ENCODE measurements at regions not wholly inside any gene's neighbourhood (a gene's known extent, or its start where the extent isn't known, plus 50 kb on each side); places are given as distances from the start of the nearest gene placed in this dataset.
A peak's percentile ranks its signal among the peaks of the same experiment; 100 is the strongest.

- H3K27me3 ChIP-seq (ENCODE audit: control insufficient read depth in 1 of 2, insufficient read depth in 2 of 2, low read length in 2 of 2), result no peaks in the 10 kb centered on the region
- H3K9me3 ChIP-seq (ENCODE audit: control insufficient read depth in 1 of 2, insufficient read depth in 1 of 2, low read length in 2 of 2), result no peaks in the 10 kb centered on the region
- Mint-ChIP-seq H3K4me1 (ENCODE audit: low read depth) (peaks cover 90% of the 10 kb centered on the region), H3K9me3 (peaks cover 4% of the 10 kb centered on the region), H3K4me3 (peak overlapping the region; percentile 83), H3K36me3 (ENCODE audit: low read depth) (no peaks in the 10 kb centered on the region), H3K27ac (peak overlapping the region; percentile 95), H3K27me3 (no peaks in the 10 kb centered on the region)
- peaks cover 72% of the 10 kb centered on the region for H3K4me1 ChIP-seq (ENCODE audit: insufficient read depth, low read length)
- H3K27ac ChIP-seq (ENCODE audit: low read depth in 1 of 2, low read length in 2 of 2), result peak overlapping the region; percentile 62 to 80
- ChIA-PET POLR2A (interaction anchor here (0.6 to 2.5 kb wide), 27 partner anchors 8 to 1810 kb away, joined by 3 to 21 read pairs (median 4); partner anchors contain the start of genes ATP5F1C, KIN and SFMBT2), CTCF (interaction anchor here (1.0 to 2.2 kb wide), 3 partner anchors 41 to 203 kb away, joined by 3 to 7 read pairs (median 3); no protein-coding TSS in a partner anchor)
- no peaks in the 10 kb centered on the region for H3K36me3 ChIP-seq (ENCODE audit: insufficient read depth, low read length)
- DNase-seq (peak; percentile 38 to 88 (median 62)), ATAC-seq (ENCODE audit: poor library complexity) (peak; percentile 83)
- peak overlapping the region; percentile 46 for H3K4me3 ChIP-seq (ENCODE audit: low read length)
- intact Hi-C loops (cut with DNase I, micrococcal nuclease), result loop anchor here (5.0 kb wide), 2 partner anchors 38 to 77 kb away; no protein-coding TSS in a partner anchor
- no peak for TF ChIP-seq CTCF (IDR thresholded peaks at IDR 0.05)
These were observed 73.8 kb upstream of the SFMBT2 start for GRCh38 chr10:7484456-7485243.

- H3K27me3 Mint-ChIP-seq, result no peaks in the 10 kb centered on the region
- Histone ChIP-seq H3K36me3 (ENCODE audit: insufficient read depth, low read length) (no peaks in the 10 kb centered on the region), H3K9me3 (ENCODE audit: control insufficient read depth in 1 of 2, insufficient read depth in 1 of 2, low read length in 2 of 2) (no peaks in the 10 kb centered on the region), H3K4me3 (ENCODE audit: low read length) (no peak overlapping the region), H3K27ac (ENCODE audit: low read depth in 1 of 2, low read length in 2 of 2) (peak overlapping the region; percentile 73 to 80), H3K4me1 (ENCODE audit: insufficient read depth, low read length) (peaks cover 74% of the 10 kb centered on the region), H3K27me3 (ENCODE audit: control insufficient read depth in 1 of 2, insufficient read depth in 2 of 2, low read length in 2 of 2) (no peaks in the 10 kb centered on the region)
- peaks cover 4% of the 10 kb centered on the region for H3K9me3 Mint-ChIP-seq
- H3K27ac Mint-ChIP-seq, result peak overlapping the region; percentile 95
- ATAC-seq (ENCODE audit: poor library complexity) (peak; percentile 30), DNase-seq (peak in 3 of 14 experiments; percentile 18 to 52 (median 35))
- peak overlapping the region; percentile 66 for H3K4me3 Mint-ChIP-seq
- intact Hi-C loops (cut with DNase I, micrococcal nuclease), result loop anchor here in 1 of 2 experiments (5.0 kb wide), 1 partner anchor 77 kb away; no protein-coding TSS in a partner anchor
- ChIA-PET CTCF (interaction anchor here (1.0 to 2.2 kb wide), 2 partner anchors 41 to 203 kb away, joined by 3 to 7 read pairs; no protein-coding TSS in a partner anchor), POLR2A (interaction anchor here (0.6 to 2.5 kb wide), 25 partner anchors 9 to 1811 kb away, joined by 3 to 21 read pairs (median 4); partner anchors contain the start of genes ATP5F1C, KIN and SFMBT2)
- no peaks in the 10 kb centered on the region for H3K36me3 Mint-ChIP-seq (ENCODE audit: low read depth)
- peaks cover 90% of the 10 kb centered on the region for H3K4me1 Mint-ChIP-seq (ENCODE audit: low read depth)
- TF ChIP-seq CTCF (IDR thresholded peaks at IDR 0.05), result no peak
These were observed 73.0 kb upstream of the SFMBT2 start for GRCh38 chr10:7483848-7484247.

GRCh38 chr10:7482992-7483391, 72.2 kb upstream of the SFMBT2 start:
- Histone ChIP-seq H3K27me3 (ENCODE audit: control insufficient read depth in 1 of 2, insufficient read depth in 2 of 2, low read length in 2 of 2) (no peaks in the 10 kb centered on the region), H3K36me3 (ENCODE audit: insufficient read depth, low read length) (no peaks in the 10 kb centered on the region), H3K4me3 (ENCODE audit: low read length) (no peak overlapping the region), H3K9me3 (ENCODE audit: control insufficient read depth in 1 of 2, insufficient read depth in 1 of 2, low read length in 2 of 2) (no peaks in the 10 kb centered on the region), H3K4me1 (ENCODE audit: insufficient read depth, low read length) (peaks cover 74% of the 10 kb centered on the region), H3K27ac (ENCODE audit: low read depth in 1 of 2, low read length in 2 of 2) (peak overlapping the region; percentile 73 to 80)
- peaks cover 4% of the 10 kb centered on the region for H3K9me3 Mint-ChIP-seq
- peaks cover 87% of the 10 kb centered on the region for H3K4me1 Mint-ChIP-seq (ENCODE audit: low read depth)
- TF ChIP-seq CTCF (IDR thresholded peaks at IDR 0.05), result no peak
- peak overlapping the region; percentile 95 for H3K27ac Mint-ChIP-seq
- no peaks in the 10 kb centered on the region for H3K27me3 Mint-ChIP-seq
- DNase-seq, result no peak
- intact Hi-C loops (cut with DNase I, micrococcal nuclease), result loop anchor here in 1 of 2 experiments (5.0 kb wide), 1 partner anchor 76 kb away; no protein-coding TSS in a partner anchor
- H3K4me3 Mint-ChIP-seq, result peak overlapping the region; percentile 32
- no peak for ATAC-seq (ENCODE audit: poor library complexity)
- ChIA-PET CTCF (no interaction called here), POLR2A (no interaction called here)
- H3K36me3 Mint-ChIP-seq (ENCODE audit: low read depth), result no peaks in the 10 kb centered on the region

Measured in CD4-positive, alpha-beta T cell (primary cell).